ENCODE measurements at regions not wholly inside any gene's neighbourhood (a gene's known extent, or its start where the extent isn't known, plus 50 kb on each side); places are given as distances from the start of the nearest gene placed in this dataset.
A peak's percentile ranks its signal among the peaks of the same experiment; 100 is the strongest.

GRCh38 chr1:51025374-51025773 is 55.3 kb downstream of the CDKN2C start:
- DNase-seq = no peak

GRCh38 chr1:51032936-51033335 is 62.9 kb downstream of the CDKN2C start:
- no peak for DNase-seq

GRCh38 chr1:51044199-51044598 is 57.8 kb upstream of the C1orf185 start:
- DNase-seq = no peak

GRCh38 chr1:51044834-51045233 is 57.2 kb upstream of the C1orf185 start:
- peak; percentile 37 for DNase-seq

- no peak for DNase-seq
These were observed 54.0 kb upstream of the C1orf185 start for GRCh38 chr1:51048021-51048420.

GRCh38 chr1:51048670-51049069 is 53.4 kb upstream of the C1orf185 start:
- DNase-seq = no peak
